ENCODE measurements at regions not wholly inside any gene's neighbourhood (a gene's known extent, or its start where the extent isn't known, plus 50 kb on each side); places are given as distances from the start of the nearest gene placed in this dataset.
"Not testable (repeated sequence)": the region's sequence is repeated elsewhere in the genome, so short reads cannot be mapped to it uniquely, and the experiment has no call there.

DNA sequence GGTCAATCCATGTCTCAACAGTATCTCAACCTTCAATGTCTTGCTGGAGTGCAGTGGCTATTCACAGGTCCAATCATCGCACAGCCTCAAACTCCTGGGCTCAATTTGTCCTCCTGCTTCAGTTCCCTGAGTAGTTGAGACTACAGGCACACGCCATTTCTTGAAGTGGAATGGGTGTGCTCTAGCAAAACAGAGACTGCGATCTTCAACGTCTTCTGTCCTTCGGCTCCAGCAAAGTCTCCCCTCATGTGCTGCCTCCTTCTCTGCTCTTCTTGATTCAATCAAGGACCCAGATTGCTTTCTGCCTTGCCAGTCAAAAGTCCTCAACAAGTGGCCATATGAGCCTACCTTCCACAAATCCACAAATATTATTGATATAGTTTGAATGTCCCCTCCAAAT lies 466.7 kb upstream of the MIR17HG start:
- DNase-seq: no peak

DNA sequence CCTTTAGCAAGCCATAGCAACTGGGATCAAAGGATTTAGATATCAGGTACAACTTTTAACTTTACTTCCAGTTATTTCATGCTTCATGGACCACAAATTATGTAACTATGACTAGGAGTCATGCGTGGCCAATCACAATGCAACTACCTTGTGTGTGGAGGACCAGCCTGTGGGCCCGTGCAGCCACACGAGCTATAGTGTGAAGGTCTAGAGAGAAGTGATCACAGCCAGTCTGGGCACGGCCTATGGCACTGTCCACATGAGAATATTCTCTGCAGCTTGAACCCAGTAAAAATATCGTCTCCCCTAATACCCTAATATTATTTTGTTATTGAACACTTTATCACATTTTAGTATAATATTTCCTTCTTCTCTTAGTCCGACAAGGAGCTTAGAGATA lies 464.9 kb upstream of the MIR17HG start:
- no peak for DNase-seq

DNA sequence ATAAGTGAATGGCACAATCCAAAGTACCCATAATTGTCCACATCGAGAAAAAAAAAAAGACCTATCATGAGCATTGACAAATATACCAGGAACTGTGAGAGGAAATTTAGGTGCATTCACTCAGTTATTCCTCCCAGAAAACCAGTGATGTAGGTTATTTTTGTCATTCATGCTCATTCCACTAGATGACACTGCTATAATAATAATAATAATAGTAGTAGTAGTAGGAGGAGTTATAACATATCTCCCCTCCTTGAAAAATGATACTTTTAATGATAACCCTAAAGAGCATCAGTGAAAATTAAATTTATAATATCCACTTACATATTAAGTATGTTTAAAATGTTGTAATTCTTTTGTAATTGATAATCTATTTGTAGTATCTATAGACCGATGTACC lies 463.9 kb upstream of the MIR17HG start:
- DNase-seq: no peak

- no peak for DNase-seq
Measured at GRCh38 chr13:90884066-90884465, 463.4 kb upstream of the MIR17HG start.

GRCh38 chr13:90889906-90890834 lies 457.3 kb upstream of the MIR17HG start:
- no peak for DNase-seq

DNA sequence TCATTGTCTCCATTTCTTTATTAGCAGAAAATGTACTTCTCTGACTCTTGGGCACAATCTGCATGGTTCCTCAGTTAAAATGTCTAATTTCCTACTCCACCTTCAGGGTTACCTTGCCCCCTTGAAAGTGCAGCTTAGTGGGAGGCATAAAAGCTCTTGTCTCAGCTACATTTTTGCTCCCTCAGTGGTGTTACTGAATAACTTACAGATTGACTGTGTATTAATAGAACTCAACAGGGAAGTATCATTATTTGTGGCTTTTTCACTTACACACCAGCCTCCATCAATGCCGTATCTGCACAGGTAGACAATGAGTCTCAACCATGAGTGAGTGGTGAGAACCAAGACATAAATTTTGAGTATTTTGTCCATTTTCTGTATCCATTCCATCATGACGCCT lies 456.2 kb upstream of the MIR17HG start:
- no peak for DNase-seq

GRCh38 chr13:90893199-90893598 lies 454.3 kb upstream of the MIR17HG start:
- not testable (repeated sequence) for DNase-seq

DNA sequence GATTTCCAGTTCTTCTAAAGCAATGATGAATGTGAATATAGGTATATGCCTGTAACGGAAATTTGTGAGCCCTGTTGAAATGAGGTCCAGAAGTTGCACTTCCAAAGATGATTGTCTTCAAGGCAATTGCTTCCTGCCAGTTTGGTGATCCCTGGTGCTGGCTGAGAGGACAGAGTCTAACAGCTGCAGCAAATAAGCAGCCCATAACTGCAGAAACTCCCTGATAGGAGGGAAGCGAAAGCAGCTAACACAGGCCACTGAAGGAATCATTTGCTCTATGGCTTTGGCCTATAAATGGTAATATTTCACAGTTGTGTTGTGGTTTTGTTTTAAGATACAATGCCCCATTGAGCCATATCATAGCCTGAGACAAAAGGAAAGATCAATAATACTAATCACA lies 451.5 kb upstream of the MIR17HG start:
- no peak for DNase-seq

GRCh38 chr13:90898811-90899210 lies 448.7 kb upstream of the MIR17HG start:
- DNase-seq: no peak

- DNase-seq: no peak
Measured at GRCh38 chr13:90899416-90899815, 448.1 kb upstream of the MIR17HG start.

- DNase-seq: no peak
Measured at GRCh38 chr13:90902255-90902654, 445.2 kb upstream of the MIR17HG start.

DNA sequence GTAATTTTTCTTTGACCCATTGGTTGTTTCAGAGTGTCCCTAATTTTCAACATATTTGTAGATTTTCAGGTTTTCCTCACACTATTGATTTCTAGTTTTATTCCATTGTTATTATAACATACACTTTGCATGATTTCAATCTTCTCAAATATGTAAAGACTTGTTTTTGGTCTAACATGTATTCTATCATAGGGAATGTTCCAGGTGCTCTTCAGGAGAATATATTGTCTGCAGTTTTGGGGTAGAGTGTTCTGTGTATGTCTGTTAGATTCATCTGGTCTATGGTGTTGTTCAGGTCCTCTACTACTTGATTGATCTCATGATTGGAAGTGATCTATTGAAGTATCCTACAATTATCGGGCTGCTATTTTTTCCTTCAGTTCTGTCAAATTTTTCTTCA lies 440.9 kb upstream of the MIR17HG start:
- no peak for DNase-seq

DNA sequence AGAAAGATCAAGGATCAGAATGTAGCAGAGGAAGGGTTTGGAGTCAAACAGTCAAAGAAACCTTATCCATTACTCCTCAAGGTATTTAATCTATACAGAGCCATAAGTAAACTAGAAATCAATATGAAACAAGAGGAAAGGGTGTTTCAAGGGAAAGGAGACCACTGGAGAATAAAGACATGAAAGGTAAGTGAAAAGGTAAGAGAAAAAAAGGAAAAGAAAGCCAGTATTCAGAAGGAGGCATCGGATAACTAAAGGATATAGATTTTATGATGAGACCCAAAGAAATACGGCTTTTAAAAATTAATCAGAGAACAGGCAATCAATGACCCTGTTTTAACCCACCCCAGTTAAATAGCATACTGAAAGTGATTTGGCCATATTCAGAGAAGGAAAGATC lies 438.7 kb upstream of the MIR17HG start:
- no peak for DNase-seq

- DNase-seq: no peak
Measured at GRCh38 chr13:90910018-90910639, 437.4 kb upstream of the MIR17HG start.

DNA sequence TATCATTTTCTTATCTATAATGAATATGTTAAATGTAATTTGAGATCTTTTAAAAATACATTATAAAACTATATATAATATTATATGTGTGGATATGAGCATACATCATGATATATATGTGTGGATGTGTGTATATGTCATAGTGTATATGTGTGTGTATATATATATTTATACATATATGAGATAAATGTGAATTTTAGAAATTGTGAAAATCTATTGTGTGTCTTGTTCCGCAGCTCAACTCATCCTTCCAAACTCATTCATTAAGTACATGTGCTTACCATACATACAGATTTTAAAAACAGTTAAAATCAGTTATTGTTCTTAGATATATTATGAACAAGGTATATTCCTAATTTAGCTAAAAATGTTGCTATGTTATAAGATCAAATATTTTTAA lies 435.2 kb upstream of the MIR17HG start:
- no peak for DNase-seq

GRCh38 chr13:90918536-90918935 lies 429.0 kb upstream of the MIR17HG start:
- DNase-seq: no peak

DNA sequence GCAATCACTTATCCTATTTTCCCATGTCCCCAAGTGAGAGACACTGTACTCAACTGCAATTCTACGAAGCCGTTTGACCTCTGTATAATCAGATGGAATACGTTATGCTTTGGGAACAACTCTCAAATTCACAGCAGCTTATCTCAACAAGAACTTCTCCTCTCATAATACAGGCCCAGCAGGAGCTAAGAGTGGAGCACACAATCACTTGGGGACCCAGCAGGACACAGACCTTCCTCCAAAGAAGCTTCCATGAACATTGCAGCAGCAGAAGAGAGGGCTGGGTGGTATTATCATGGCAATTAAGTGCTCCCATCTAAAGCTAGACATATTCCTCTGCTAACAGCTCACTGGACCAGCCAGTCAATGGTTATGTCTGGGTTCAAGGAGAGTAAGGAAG lies 428.3 kb upstream of the MIR17HG start:
- DNase-seq: no peak

GRCh38 chr13:90926459-90926858 lies 421.0 kb upstream of the MIR17HG start:
- DNase-seq: no peak

DNA sequence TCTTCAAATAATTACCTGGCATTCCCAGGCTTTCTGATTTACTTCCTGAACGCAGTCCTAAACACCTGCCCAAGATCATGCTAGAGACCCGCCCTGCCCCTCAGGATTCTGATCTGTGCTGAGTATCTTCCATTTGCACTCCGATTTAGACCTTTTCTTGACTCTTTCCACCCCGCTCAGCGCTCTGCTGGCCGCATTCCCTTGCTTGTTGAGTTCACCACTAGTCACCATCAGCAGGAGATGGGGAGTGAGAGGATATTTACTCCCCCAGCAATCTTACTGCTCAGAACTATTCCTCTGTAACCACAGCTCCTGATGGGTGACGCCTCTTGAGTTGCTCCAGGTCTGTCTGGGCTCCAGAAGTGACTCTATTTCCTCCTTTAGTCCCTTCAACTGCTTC lies 419.4 kb upstream of the MIR17HG start:
- no peak for DNase-seq

DNA sequence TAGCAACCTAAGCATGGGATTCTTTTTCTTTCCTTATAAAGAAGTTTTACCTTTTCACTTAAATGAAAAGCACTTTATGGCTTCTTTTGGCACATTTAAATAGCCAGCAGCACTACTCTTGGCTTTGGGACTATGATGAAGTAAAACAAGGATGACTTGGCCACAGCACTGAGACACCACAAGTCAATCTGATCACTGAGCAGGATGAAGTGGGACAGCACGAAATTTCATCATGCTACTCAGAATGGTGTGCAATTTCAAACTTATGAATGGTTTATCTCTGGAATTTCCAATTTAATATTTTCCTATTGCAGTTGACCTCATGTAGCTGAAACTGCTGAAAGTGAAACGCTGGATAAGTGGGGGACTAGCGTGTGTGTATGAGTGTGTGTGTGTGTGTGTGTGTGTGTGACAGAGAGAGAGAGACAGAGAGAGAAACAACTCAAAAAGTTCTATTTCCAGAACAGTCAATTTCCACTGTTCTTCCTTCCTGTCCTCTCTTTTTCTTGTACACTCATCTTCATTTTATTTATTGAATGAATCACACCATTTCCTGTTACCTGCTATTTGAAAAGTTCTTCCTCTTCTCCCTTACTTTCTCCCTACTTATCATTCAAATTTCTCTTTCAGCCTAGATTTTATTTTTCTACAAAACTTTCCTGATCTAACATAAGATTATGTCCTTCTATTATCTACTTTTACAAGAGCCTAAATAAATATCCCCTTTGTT lies 414.2 kb upstream of the MIR17HG start:
- no peak for DNase-seq

GRCh38 chr13:90934741-90935140 lies 412.7 kb upstream of the MIR17HG start:
- no peak for DNase-seq

GRCh38 chr13:90938848-90939247 lies 408.6 kb upstream of the MIR17HG start:
- DNase-seq: no peak

DNA sequence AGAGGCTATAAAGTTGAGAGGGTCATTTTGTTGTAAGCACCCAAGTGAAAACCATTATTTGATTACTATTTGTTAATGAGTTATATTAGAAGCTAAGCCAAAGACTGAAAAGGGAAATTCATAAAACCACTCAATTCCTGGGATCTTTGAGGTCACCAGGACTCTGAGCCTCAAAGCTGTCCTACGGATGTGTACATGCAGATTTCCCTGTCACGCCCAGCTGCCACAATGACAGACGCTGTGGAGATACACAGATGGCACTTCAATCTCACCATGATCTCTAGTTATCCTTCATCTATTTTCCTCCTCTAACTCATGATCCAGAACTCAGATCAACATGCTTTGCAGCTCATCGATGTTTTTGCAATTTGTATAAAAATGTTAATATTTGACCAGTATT lies 403.5 kb upstream of the MIR17HG start:
- DNase-seq: no peak

GRCh38 chr13:90945146-90945545 lies 402.3 kb upstream of the MIR17HG start:
- not testable (repeated sequence) for DNase-seq

All from stimulated activated CD4-positive, alpha-beta T cell treated with anti-CD3 and anti-CD28 coated beads, Interleukin-4, amount 100 ng/mL, for 24 hours (primary cell).